ENCODE measurements at regions not wholly inside any gene's neighbourhood (a gene's known extent, or its start where the extent isn't known, plus 50 kb on each side); places are given as distances from the start of the nearest gene placed in this dataset.

GRCh38 chr4:124111922-124112321 lies 600.6 kb downstream of the ANKRD50 start:
- TF ChIP-seq CTCF (optimal IDR thresholded peaks at IDR 0.05 in 1 of 3, IDR thresholded peaks at IDR 0.05 in 1 of 3, conservative IDR thresholded peaks at IDR 0.05 in 1 of 3; ENCODE audit: extremely low read depth in 1 of 3, insufficient read depth in 2 of 3, low read length in 3 of 3) (peak; percentile 45 to 62 (median 55)), EZH2 (IDR thresholded peaks at IDR 0.05; ENCODE audit: low read length) (no peak)
